H9 (cell line): ENCODE measurements at regions not wholly inside any gene's neighbourhood (a gene's known extent, or its start where the extent isn't known, plus 50 kb on each side); places are given as distances from the start of the nearest gene placed in this dataset.

Experiments
- DNase-seq: peaks from one replicate; pipeline ENCODE4 v3.0.0-alpha.2; 2017
- H2AFZ ChIP-seq: one replicate; pipeline ENCODE4 v1.6.1; 2013; ENCODE audit warnings: mild to moderate bottlenecking, low read length, control low read depth, moderate library complexity
- H2AK5ac ChIP-seq: 2 replicates; pipeline ENCODE4 v1.6.1; 2013; ENCODE audit warnings: low read length, control low read depth, mixed read lengths; ENCODE audit not compliant: insufficient read length
- H2BK120ac ChIP-seq: one replicate; pipeline ENCODE4 v1.6.1; 2013; ENCODE audit warnings: low read depth, mild to moderate bottlenecking, low read length, control low read depth, inconsistent platforms; ENCODE audit not compliant: poor library complexity, severe bottlenecking
- H2BK12ac ChIP-seq: 2 replicates; pipeline ENCODE4 v1.6.1; 2013; ENCODE audit warnings: low read length, control low read depth, mixed read lengths, low read depth; ENCODE audit not compliant: insufficient read length
- H2BK15ac ChIP-seq: 2 replicates; pipeline ENCODE4 v1.6.1; 2013; ENCODE audit warnings: low read depth, low read length, control low read depth
- H2BK20ac ChIP-seq: one replicate; pipeline ENCODE4 v1.6.1; 2013; ENCODE audit warnings: low read depth, mild to moderate bottlenecking, low read length, control low read depth, inconsistent platforms; ENCODE audit not compliant: poor library complexity, severe bottlenecking
- H2BK5ac ChIP-seq: 2 replicates; pipeline ENCODE4 v1.6.1; 2013; ENCODE audit warnings: low read length, control low read depth, mixed read lengths; ENCODE audit not compliant: insufficient read length
- H3K14ac ChIP-seq: 2 replicates; pipeline ENCODE4 v1.6.1; 2013; ENCODE audit warnings: low read length, control low read depth; ENCODE audit not compliant: insufficient read depth
- H3K18ac ChIP-seq: 2 replicates; pipeline ENCODE4 v1.6.1; 2013; ENCODE audit warnings: low read depth, mild to moderate bottlenecking, mixed read lengths, low read length, control low read depth; ENCODE audit not compliant: insufficient read length
- H3K23ac ChIP-seq: 2 replicates; pipeline ENCODE4 v1.6.1; 2013; ENCODE audit warnings: low read length, control low read depth, mixed read lengths, low read depth; ENCODE audit not compliant: insufficient read length
- H3K23me2 ChIP-seq: 2 replicates; pipeline ENCODE4 v1.6.1; 2013; ENCODE audit warnings: low read depth, mild to moderate bottlenecking, mixed read lengths, low read length, control low read depth; ENCODE audit not compliant: insufficient read length, poor library complexity, severe bottlenecking
- H3K27ac ChIP-seq: 2 replicates; pipeline ENCODE4 v1.5.1; 2013; ENCODE audit warnings: low read length, control low read depth, mixed read lengths, low read depth; ENCODE audit not compliant: insufficient read length
- H3K27me3 ChIP-seq: 2 replicates; pipeline ENCODE4 v1.6.1; 2013; ENCODE audit warnings: low read length, control low read depth, inconsistent platforms; ENCODE audit not compliant: insufficient read depth
- H3K4ac ChIP-seq: 2 replicates; pipeline ENCODE4 v1.6.1; 2013; ENCODE audit warnings: low read depth, mild to moderate bottlenecking, control low read depth, inconsistent platforms, low read length, moderate library complexity
- H3K4me1 ChIP-seq: 2 replicates; pipeline ENCODE4 v1.6.1; 2013; ENCODE audit warnings: low read length, control low read depth, inconsistent platforms; ENCODE audit not compliant: insufficient read depth
- H3K4me2 ChIP-seq: 2 replicates; pipeline ENCODE4 v1.6.1; 2013; ENCODE audit warnings: low read length, control low read depth, mixed read lengths; ENCODE audit not compliant: insufficient read length, insufficient read depth
- H3K56ac ChIP-seq: 2 replicates; pipeline ENCODE4 v1.6.1; 2013; ENCODE audit warnings: low read depth, mild to moderate bottlenecking, mixed read lengths, low read length, control low read depth; ENCODE audit not compliant: insufficient read length
- H3K79me1 ChIP-seq: 2 replicates; pipeline ENCODE4 v1.6.1; 2013; ENCODE audit warnings: low read depth, mild to moderate bottlenecking, moderate library complexity, low read length, control low read depth, inconsistent platforms; ENCODE audit not compliant: insufficient read depth, poor library complexity, severe bottlenecking
- H3K79me2 ChIP-seq: 2 replicates; pipeline ENCODE4 v1.6.1; 2013; ENCODE audit warnings: low read length, control low read depth, inconsistent platforms; ENCODE audit not compliant: insufficient read depth
- H3K9ac ChIP-seq: 2 replicates; pipeline ENCODE4 v1.6.1; 2013; ENCODE audit warnings: low read length, control low read depth, mixed read lengths; ENCODE audit not compliant: insufficient read length; ENCODE audit errors: extremely low read depth
- H3K9me3 ChIP-seq: one replicate; pipeline ENCODE4 v1.6.1; 2013; ENCODE audit warnings: low read depth, low read length, inconsistent platforms; ENCODE audit not compliant: control insufficient read depth
- H3T11ph ChIP-seq: one replicate; pipeline ENCODE4 v1.6.1; 2013; ENCODE audit warnings: mild to moderate bottlenecking, low read length, control low read depth, inconsistent platforms
- H4K20me1 ChIP-seq: one replicate; pipeline ENCODE4 v1.6.1; 2013; ENCODE audit not compliant: control insufficient read depth, insufficient read length, insufficient read depth
- H4K5ac ChIP-seq: 2 replicates; pipeline ENCODE4 v1.6.1; 2013; ENCODE audit warnings: low read depth, mild to moderate bottlenecking, mixed read lengths, low read length, control low read depth; ENCODE audit not compliant: insufficient read length
- H4K8ac ChIP-seq: replicated peaks from 2 replicates; pipeline ENCODE4 v1.6.1; 2013; ENCODE audit warnings: low read length, control low read depth, mixed read lengths, low read depth; ENCODE audit not compliant: insufficient read length
- H4K91ac ChIP-seq: 2 replicates; pipeline ENCODE4 v1.6.1; 2013; ENCODE audit warnings: low read depth, mild to moderate bottlenecking, moderate library complexity, mixed read lengths, low read length, control low read depth; ENCODE audit not compliant: insufficient read length
- H3K27ac Mint-ChIP-seq, 3 experiments: 2 replicates in 2 of 3; 3 replicates in 1 of 3; pipeline ENCODE4 v1.8.0; 2020 to 2021; ENCODE audit warnings: mixed read lengths in 3 of 3, mild to moderate bottlenecking in 1 of 3, moderate library complexity in 1 of 3
- H3K27me3 Mint-ChIP-seq: 2 replicates; pipeline ENCODE4 v1.8.0; 2021; ENCODE audit warnings: low read depth, mild to moderate bottlenecking, moderate library complexity, mixed read lengths
- H3K36me3 Mint-ChIP-seq, 3 experiments: 2 replicates in 2 of 3; 3 replicates in 1 of 3; pipeline ENCODE4 v1.8.0; 2020 to 2021; ENCODE audit warnings: low read depth in 3 of 3, mixed read lengths in 3 of 3; ENCODE audit not compliant: insufficient read depth in 1 of 3
- H3K4me1 Mint-ChIP-seq, 2 experiments: 2 replicates each; pipeline ENCODE4 v1.8.0; 2020; ENCODE audit warnings: mixed read lengths in 2 of 2
- H3K4me3 Mint-ChIP-seq, 2 experiments: 2 replicates in 1 of 2; 3 replicates in 1 of 2; pipeline ENCODE4 v1.8.0; 2020 to 2021; ENCODE audit warnings: mild to moderate bottlenecking in 2 of 2, mixed read lengths in 2 of 2, moderate library complexity in 1 of 2
- H3K9me3 Mint-ChIP-seq, 2 experiments: 2 replicates in 1 of 2; 3 replicates in 1 of 2; pipeline ENCODE4 v1.8.0; 2020; ENCODE audit warnings: mild to moderate bottlenecking in 2 of 2, mixed read lengths in 2 of 2, moderate library complexity in 1 of 2
- CTCF ChIP-seq: fragments of 200-600 bp; sonication (generic); conservative IDR thresholded peaks from 3 replicates; pipeline ENCODE4 v1.8.0; 2021; ENCODE audit warnings: antibody characterized with exemption, mild to moderate bottlenecking
- WGBS: extraction: QIAGEN DNeasy Blood & Tissue Kit; methylation state at CpG from one replicate; pipeline ENCODE4 v1.1.7; 2013; ENCODE audit warnings: missing lambda C conversion rate, low lambda C conversion rate, mixed read lengths; ENCODE audit not compliant: insufficient read length; ENCODE audit errors: extremely low coverage; 5-methylcytosine and 5-hydroxymethylcytosine counted together

GRCh38 chr5:20469792-20470191, 481.8 kb upstream of the CDH18 start:
- H3K56ac ChIP-seq: no peak overlapping the region
- H3K4ac ChIP-seq: no peak overlapping the region
- no peak overlapping the region for H2BK15ac ChIP-seq
- no peak overlapping the region for H3K23ac ChIP-seq
- H3K4me2 ChIP-seq: no peak overlapping the region
- H4K20me1 ChIP-seq: no peaks in the 10 kb centered on the region
- no peak overlapping the region for H2AFZ ChIP-seq
- Mint-ChIP-seq H3K4me3 (no peak overlapping the region), H3K27me3 (no peaks in the 10 kb centered on the region), H3K27ac (no peak overlapping the region), H3K36me3 (no peaks in the 10 kb centered on the region), H3K9me3 (no peaks in the 10 kb centered on the region), H3K4me1 (no peaks in the 10 kb centered on the region)
- no peak overlapping the region for H3K9ac ChIP-seq
- H3K79me2 ChIP-seq: no peaks in the 10 kb centered on the region
- H3K23me2 ChIP-seq: no peaks in the 10 kb centered on the region
- no peaks in the 10 kb centered on the region for H3K4me1 ChIP-seq
- no peak overlapping the region for H2BK120ac ChIP-seq
- no peak overlapping the region for H4K5ac ChIP-seq
- H4K91ac ChIP-seq: no peak overlapping the region
- H3K79me1 ChIP-seq: no peaks in the 10 kb centered on the region
- H4K8ac ChIP-seq: no peak overlapping the region
- no peak overlapping the region for H2BK20ac ChIP-seq
- no peak for TF ChIP-seq CTCF
- no peak overlapping the region for H3T11ph ChIP-seq
- H2BK12ac ChIP-seq: no peak overlapping the region
- H2BK5ac ChIP-seq: no peak overlapping the region
- H3K14ac ChIP-seq: no peak overlapping the region
- H3K27ac ChIP-seq: no peak overlapping the region
- no peak for DNase-seq
- no peaks in the 10 kb centered on the region for H3K27me3 ChIP-seq
- WGBS: no CpG with 5 or more reads among the region's 2 CpGs
- H2AK5ac ChIP-seq: no peak overlapping the region
- no peak overlapping the region for H3K18ac ChIP-seq
- no peaks in the 10 kb centered on the region for H3K9me3 ChIP-seq
